WERI-Rb-1 (cell line): ENCODE measurements at regions not wholly inside any gene's neighbourhood (a gene's known extent, or its start where the extent isn't known, plus 50 kb on each side); places are given as distances from the start of the nearest gene placed in this dataset.

ENCODE experiments used
- DNase-seq: peaks from one replicate; pipeline ENCODE4 v3.0.0-alpha.2; 2020
- H3K27ac ChIP-seq: fragments of 250-450 bp; sonication (Bioruptor Pico); 2 replicates; pipeline ENCODE4 v1.5.1; 2020; ENCODE audit warnings: mild to moderate bottlenecking, moderate library complexity
- H3K27me3 ChIP-seq: fragments of 250-450 bp; sonication (Bioruptor Pico); 2 replicates; pipeline ENCODE4 v1.5.1; 2021; ENCODE audit warnings: mild to moderate bottlenecking, low read depth, moderate library complexity; ENCODE audit not compliant: insufficient read depth, severe bottlenecking
- H3K36me3 ChIP-seq: fragments of 250-450 bp; sonication (Bioruptor Pico); 2 replicates; pipeline ENCODE4 v1.5.1; 2020; ENCODE audit warnings: mild to moderate bottlenecking, moderate library complexity
- H3K4me3 ChIP-seq: 2 replicates; pipeline ENCODE4 v1.5.1; 2011; ENCODE audit warnings: low read depth, mild to moderate bottlenecking, control low read depth, low read length
- H3K9me3 ChIP-seq: fragments of 250-450 bp; sonication (Bioruptor Pico); 2 replicates; pipeline ENCODE4 v1.5.1; 2021; ENCODE audit warnings: mild to moderate bottlenecking, moderate library complexity; ENCODE audit not compliant: severe bottlenecking
- TF ChIP-seq, protein P1 (sequence below): IDR thresholded peaks from 2 replicates; pipeline ENCODE4 v1.5.1; 2011; ENCODE audit warnings: low read depth, mild to moderate bottlenecking, control low read depth, inconsistent platforms, low read length

DNA sequence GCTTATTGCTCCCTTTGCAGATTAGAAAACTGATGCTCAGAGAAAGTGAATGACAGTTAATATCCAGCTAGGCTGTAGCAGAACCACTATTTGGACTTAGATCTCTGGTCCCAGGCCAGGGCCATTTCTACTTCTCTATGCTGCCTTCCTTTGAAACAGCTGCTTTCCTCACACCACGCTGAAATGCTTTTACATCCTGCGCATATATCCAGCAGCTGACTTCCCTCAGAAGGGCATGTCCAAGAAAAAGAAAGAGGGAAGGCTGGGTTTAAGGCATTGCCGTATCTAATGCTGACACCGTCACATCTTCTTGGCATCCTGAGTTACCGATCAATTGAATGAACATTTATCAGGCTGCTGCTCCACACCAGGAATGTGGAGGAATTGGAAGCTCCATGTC is 122.4 kb downstream of the UBE2U start:
- no peak overlapping the region for H3K4me3 ChIP-seq
- H3K27ac ChIP-seq = no peak overlapping the region
- no peaks in the 10 kb centered on the region for H3K9me3 ChIP-seq
- no peaks in the 10 kb centered on the region for H3K36me3 ChIP-seq
- no peak for DNase-seq
- TF ChIP-seq, protein P1, sequence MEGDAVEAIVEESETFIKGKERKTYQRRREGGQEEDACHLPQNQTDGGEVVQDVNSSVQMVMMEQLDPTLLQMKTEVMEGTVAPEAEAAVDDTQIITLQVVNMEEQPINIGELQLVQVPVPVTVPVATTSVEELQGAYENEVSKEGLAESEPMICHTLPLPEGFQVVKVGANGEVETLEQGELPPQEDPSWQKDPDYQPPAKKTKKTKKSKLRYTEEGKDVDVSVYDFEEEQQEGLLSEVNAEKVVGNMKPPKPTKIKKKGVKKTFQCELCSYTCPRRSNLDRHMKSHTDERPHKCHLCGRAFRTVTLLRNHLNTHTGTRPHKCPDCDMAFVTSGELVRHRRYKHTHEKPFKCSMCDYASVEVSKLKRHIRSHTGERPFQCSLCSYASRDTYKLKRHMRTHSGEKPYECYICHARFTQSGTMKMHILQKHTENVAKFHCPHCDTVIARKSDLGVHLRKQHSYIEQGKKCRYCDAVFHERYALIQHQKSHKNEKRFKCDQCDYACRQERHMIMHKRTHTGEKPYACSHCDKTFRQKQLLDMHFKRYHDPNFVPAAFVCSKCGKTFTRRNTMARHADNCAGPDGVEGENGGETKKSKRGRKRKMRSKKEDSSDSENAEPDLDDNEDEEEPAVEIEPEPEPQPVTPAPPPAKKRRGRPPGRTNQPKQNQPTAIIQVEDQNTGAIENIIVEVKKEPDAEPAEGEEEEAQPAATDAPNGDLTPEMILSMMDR = no peak
- H3K27me3 ChIP-seq = no peaks in the 10 kb centered on the region

DNA sequence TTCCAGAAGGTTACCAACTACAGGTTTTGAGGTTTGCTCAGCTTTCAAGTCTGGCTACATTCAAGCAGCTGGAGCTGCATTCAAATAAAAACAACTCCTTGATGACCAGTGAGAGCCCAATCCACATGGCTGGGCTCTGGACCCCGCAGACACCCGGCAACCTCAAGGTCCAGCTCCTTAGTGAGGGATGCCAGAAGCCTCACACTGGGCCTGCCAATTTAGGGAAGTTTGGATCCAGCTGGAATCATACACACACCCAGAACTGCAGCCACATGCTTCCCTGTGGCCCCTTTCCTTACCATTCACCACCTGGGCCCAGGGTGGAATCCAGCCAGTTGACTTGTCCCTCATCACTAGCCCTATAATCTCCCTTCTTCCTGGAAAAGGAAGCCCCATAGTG is 123.7 kb downstream of the UBE2U start:
- Histone ChIP-seq H3K36me3 (no peaks in the 10 kb centered on the region), H3K27me3 (no peaks in the 10 kb centered on the region), H3K9me3 (no peaks in the 10 kb centered on the region), H3K4me3 (no peak overlapping the region), H3K27ac (no peak overlapping the region)
- DNase-seq = no peak
- TF ChIP-seq, protein P1 = no peak

DNA sequence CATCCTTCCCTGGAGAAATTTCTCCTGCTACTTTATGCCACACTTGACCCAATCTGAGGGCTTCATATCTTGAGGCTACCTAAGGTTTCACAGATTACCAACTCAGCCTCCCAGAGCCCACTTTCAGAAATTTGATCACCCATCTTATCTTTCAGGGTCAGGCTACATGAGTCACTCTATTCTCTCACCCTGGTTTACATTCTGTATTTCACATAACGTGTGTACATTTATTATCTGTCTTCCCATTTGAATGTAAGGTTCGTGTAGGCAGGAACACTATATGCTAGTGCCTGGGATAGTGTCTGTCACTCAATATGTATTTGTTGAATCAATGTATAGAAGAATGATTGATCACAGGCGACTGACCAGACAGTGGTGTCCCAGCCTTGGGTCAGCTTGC is 124.8 kb downstream of the UBE2U start:
- no peaks in the 10 kb centered on the region for H3K27me3 ChIP-seq
- TF ChIP-seq, protein P1 = no peak
- no peaks in the 10 kb centered on the region for H3K36me3 ChIP-seq
- no peak overlapping the region for H3K27ac ChIP-seq
- no peaks in the 10 kb centered on the region for H3K9me3 ChIP-seq
- no peak for DNase-seq
- no peak overlapping the region for H3K4me3 ChIP-seq

DNA sequence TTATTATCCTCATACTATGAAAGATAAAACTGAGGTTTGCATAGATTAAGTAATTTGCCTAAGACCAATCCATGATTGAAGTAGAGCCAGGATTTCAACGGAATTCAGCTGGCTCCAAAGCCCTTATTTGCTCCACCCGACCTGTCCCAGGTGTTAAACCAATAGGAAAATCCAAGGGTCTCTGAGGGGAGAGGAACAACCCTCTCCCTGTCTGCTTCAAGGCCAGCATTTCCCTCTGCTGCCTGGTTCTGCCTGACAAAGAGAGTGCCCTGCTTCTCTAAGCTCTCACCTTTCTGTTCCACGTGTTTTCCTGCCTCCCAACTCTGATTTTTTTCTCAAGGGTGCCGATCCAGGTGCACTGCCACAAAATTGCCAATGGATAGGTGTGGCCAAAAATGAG is 127.4 kb downstream of the UBE2U start:
- Histone ChIP-seq H3K36me3 (no peaks in the 10 kb centered on the region), H3K27me3 (no peaks in the 10 kb centered on the region), H3K27ac (no peak overlapping the region), H3K9me3 (no peaks in the 10 kb centered on the region), H3K4me3 (no peak overlapping the region)
- TF ChIP-seq, protein P1 = no peak
- DNase-seq = no peak

DNA sequence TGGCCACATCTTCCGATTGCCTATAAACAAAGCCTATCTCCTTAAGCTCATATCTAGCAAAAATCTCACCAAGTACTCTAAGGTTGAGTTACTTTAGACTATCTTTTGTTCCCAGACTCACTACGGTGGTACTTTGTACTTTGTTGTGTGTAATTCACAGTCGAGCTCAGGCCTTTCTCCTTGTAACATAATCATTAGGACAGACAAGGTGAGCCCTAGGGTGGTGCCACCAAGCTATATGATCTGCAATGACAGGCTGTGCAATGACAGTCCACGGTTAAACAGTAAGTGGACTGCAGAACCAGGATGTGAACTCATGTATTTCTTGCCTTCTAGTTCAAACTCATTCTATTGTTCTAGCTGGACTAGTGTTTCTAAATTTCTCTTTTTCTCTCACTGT is 132.2 kb downstream of the UBE2U start:
- TF ChIP-seq, protein P1 = no peak
- Histone ChIP-seq H3K36me3 (no peaks in the 10 kb centered on the region), H3K27ac (no peak overlapping the region), H3K27me3 (no peaks in the 10 kb centered on the region), H3K9me3 (no peaks in the 10 kb centered on the region), H3K4me3 (no peak overlapping the region)
- no peak for DNase-seq

GRCh38 chr1:64337475-64337874 is 132.5 kb upstream of the CACHD1 start:
- DNase-seq = no peak
- H3K27ac ChIP-seq = no peak overlapping the region
- H3K36me3 ChIP-seq = no peaks in the 10 kb centered on the region
- H3K9me3 ChIP-seq = no peaks in the 10 kb centered on the region
- H3K4me3 ChIP-seq = no peak overlapping the region
- TF ChIP-seq, protein P1 = no peak
- H3K27me3 ChIP-seq = no peaks in the 10 kb centered on the region
